GM12874 (cell line): ENCODE measurements at regions not wholly inside any gene's neighbourhood (a gene's known extent, or its start where the extent isn't known, plus 50 kb on each side); places are given as distances from the start of the nearest gene placed in this dataset.

Source experiments
- TF ChIP-seq, protein P1 (sequence below): IDR thresholded peaks from 2 replicates; pipeline ENCODE4 v1.5.1; 2011; ENCODE audit warnings: low read depth, mild to moderate bottlenecking, control low read depth, low read length, moderate library complexity; ENCODE audit not compliant: insufficient read depth

DNA sequence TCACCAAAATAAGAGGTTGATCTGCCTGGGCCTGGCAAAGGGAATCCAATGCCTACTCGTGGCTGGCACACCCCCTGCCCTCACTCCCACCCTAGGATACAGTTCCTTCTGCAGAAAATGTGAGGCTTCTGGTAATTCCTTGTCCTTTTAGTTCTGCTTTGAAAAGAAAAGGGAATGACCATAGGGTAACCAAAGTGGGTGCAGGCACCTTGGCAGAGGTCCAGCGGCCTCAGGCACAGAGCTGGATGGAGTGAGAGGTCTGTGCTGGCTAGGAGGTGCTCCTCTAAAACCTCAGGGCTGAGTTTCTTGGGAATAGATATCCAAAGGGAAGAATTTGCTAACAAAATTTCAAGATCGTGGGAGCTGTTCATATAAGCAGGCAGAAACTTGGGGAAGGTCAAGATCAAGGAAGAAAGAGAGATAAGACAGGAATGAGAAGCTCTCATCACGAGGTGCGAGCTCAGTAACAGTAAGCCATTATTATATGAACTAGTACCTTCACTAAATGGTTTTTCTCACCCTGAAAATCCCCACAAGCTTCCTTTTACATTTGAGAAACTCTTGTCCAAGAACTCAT, 293.1 kb upstream of the LYPLAL1 start:
- TF ChIP-seq, protein P1, sequence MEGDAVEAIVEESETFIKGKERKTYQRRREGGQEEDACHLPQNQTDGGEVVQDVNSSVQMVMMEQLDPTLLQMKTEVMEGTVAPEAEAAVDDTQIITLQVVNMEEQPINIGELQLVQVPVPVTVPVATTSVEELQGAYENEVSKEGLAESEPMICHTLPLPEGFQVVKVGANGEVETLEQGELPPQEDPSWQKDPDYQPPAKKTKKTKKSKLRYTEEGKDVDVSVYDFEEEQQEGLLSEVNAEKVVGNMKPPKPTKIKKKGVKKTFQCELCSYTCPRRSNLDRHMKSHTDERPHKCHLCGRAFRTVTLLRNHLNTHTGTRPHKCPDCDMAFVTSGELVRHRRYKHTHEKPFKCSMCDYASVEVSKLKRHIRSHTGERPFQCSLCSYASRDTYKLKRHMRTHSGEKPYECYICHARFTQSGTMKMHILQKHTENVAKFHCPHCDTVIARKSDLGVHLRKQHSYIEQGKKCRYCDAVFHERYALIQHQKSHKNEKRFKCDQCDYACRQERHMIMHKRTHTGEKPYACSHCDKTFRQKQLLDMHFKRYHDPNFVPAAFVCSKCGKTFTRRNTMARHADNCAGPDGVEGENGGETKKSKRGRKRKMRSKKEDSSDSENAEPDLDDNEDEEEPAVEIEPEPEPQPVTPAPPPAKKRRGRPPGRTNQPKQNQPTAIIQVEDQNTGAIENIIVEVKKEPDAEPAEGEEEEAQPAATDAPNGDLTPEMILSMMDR: no peak

DNA sequence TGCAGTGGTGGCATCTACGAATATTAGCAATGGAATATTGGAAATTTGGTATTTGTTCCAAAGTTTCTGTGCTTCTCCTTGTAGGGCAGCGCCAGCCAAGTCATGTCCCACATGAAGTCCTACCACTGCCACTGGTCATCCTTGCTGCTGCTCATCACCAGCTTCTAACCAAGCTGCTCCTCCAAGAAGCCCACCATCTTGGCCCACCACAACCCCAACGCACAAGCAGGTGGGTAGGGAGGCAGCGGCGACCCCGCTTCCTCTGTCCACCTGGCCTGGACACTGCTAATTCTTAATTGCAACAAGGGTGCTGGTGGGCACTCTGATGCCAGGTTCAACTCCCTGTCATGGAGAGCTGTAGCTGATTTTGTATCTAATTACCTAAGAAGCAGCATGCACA, 291.2 kb upstream of the LYPLAL1 start:
- TF ChIP-seq, protein P1: no peak

GRCh38 chr1:218886101-218886871, 287.4 kb upstream of the LYPLAL1 start:
- TF ChIP-seq, protein P1: no peak

DNA sequence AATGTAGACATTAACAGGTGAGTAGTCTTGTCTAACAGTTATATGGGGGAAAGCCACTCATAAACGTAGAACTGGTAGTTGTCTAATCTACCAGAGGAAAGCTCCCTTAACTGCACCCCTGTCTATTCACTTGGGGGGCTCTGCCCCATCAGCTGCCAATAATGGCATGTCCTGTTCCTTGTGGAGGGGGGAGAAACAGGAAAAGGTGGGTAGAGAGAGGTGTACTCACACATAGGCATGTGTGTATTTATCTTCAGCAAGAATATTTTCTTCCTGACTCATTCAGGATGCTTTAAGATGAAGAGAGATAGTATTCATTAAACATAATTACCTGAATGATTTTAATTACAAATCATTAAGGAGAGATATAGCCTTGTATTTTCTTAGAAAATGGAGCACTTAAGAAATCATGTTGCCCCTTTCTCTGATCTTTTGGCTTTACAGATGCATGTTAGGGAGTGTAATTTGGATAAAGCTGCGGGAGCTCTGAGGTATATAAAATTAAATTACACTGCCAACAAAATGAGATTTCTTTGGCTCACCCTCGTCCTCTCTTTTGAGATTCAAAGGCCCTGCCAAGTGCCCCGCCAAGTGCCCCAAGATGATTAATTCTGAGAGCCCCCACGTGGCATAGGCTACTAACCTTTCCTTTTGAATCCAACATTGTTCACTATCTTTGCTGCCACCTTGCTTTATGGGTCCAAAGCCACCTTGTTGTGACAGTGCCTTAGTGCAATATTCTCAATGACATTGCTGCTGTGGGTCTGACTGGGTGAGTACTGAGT, 286.3 kb upstream of the LYPLAL1 start:
- TF ChIP-seq, protein P1: no peak

DNA sequence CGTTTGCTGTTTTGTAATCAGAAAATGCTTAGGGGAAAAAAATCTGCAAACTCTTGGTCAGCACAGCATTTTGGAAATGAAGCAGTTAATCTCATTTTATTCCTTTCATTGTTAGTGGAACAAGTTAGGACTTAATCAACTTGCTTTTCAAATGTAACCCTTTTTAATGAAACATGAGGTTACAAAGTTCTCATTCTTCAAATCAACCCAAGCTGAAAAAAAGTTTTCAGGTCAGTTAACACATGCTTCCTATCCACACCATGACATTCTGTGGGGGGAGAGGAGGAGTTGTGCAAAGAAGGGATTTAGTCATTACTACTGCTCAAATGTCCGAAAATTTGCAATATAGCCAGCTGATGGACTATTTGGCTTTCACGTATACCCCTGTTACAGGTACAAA, 283.2 kb upstream of the LYPLAL1 start:
- TF ChIP-seq, protein P1: no peak

DNA sequence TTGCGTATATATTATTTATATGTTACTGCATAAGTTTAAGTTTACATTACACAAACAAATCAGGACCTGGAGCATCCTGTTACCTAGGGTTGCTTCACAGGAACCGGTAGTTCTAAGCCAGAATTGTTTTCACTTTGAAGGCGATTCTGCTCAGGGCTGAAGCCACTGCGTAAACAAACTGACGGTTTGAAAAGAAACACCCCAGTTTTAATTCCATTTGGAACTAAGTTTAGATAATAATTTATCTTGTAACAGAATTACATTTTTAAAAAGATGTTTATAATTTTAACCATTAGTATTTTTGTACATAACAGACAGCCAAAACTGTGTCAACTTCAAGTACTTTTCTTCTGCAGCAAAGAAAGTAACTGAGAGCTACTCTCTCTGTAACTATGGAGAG, 282.1 kb upstream of the LYPLAL1 start:
- TF ChIP-seq, protein P1: no peak

GRCh38 chr1:218895064-218895587, 278.6 kb upstream of the LYPLAL1 start:
- TF ChIP-seq, protein P1: no peak
